OCI-LY7 (cell line): ENCODE measurements at regions not wholly inside any gene's neighbourhood (a gene's known extent, or its start where the extent isn't known, plus 50 kb on each side); places are given as distances from the start of the nearest gene placed in this dataset.

Experiments
- CTCF ChIP-seq: fragments of 200-600 bp; sonication (generic); conservative IDR thresholded peaks from 2 replicates; pipeline ENCODE4 v1.5.1; 2014; ENCODE audit warnings: mild to moderate bottlenecking, antibody characterized with exemption, low read length, moderate library complexity, mixed read lengths
- EZH2phosphoT487 ChIP-seq: fragments of 200-600 bp; sonication (generic); IDR thresholded peaks from 2 replicates; pipeline ENCODE4 v1.6.1; 2018; ENCODE audit warnings: low read depth, borderline replicate concordance, mild to moderate bottlenecking, mixed run types, antibody characterized with exemption, low read length, moderate library complexity, mixed read lengths

- TF ChIP-seq CTCF (no peak), EZH2phosphoT487 (no peak)
Measured at GRCh38 chr20:51163996-51164600, 141.2 kb upstream of the KCNG1 start.
